CMK (cell line): ENCODE measurements at regions not wholly inside any gene's neighbourhood (a gene's known extent, or its start where the extent isn't known, plus 50 kb on each side); places are given as distances from the start of the nearest gene placed in this dataset.

Experiments
- DNase-seq: peaks from one replicate; pipeline ENCODE4 v3.0.0-alpha.2; 2010; ENCODE audit warnings: low read depth

DNA sequence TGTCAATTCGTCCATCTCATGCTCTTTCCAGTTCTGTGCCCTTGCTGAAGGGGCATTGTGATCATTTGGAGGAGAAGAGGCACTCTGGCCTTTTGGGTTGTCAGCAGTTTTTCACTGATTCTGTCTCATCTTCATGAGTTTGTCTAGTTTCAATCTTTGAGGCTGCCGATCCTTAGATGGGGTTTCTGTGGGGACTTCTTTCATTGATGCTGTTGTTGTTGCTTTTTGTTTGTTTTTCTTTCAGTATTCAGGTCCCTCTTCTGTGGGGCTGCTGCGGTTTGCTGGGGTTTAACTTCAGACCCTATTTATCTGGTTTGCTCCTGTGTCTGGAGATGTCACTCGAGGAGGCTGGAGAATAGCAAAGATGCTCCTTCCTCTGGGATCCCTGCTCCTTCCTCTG lies 224.3 kb downstream of the JRKL start:
- no peak for DNase-seq

- no peak for DNase-seq
These were observed 225.0 kb downstream of the JRKL start for GRCh38 chr11:96614846-96615245.

DNA sequence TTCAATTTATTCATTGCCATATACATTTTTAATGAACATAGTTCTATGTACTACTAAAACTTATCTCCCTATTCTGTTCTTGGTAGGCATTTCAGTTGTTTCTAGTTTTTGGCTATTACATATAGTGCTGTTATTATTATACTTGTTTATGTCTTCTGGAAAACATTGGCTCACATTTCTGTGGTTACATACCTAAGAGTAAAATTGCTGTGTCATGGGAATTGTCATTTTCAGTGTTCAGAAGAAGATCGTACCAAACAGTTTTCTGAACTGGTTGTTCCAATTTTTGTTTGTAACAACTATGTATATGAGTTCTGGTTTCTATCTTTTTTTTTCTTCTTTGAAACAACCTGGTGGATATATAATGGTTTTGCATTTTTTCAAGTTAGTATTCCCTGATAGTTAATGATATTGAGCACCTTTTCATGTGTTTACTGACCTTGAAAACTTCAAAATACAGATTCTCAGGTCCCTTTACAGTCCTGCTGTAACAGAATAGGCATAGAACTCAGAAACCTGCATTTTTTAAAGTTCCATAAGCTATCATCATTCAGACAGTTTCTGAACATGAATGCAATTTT lies 230.7 kb downstream of the JRKL start:
- DNase-seq, result no peak

DNA sequence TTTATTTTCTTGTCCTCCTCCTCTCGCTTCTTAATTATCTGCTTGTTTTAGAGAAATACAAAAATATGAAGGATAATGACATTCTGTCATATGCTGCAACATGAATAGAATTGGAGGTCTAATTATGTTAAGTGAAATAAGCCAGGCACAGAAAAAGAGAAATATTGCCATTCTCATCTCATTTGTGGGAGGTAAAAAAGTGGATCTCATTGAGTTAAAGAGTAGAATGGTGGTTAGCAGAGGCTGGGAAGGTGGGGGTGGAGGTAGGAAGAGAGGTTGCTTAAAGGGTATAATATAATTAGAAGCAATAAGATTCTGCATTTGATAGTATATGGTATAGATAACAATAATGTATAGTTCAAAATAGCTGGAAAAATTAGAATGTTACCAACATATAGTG lies 231.3 kb downstream of the JRKL start:
- no peak for DNase-seq

DNA sequence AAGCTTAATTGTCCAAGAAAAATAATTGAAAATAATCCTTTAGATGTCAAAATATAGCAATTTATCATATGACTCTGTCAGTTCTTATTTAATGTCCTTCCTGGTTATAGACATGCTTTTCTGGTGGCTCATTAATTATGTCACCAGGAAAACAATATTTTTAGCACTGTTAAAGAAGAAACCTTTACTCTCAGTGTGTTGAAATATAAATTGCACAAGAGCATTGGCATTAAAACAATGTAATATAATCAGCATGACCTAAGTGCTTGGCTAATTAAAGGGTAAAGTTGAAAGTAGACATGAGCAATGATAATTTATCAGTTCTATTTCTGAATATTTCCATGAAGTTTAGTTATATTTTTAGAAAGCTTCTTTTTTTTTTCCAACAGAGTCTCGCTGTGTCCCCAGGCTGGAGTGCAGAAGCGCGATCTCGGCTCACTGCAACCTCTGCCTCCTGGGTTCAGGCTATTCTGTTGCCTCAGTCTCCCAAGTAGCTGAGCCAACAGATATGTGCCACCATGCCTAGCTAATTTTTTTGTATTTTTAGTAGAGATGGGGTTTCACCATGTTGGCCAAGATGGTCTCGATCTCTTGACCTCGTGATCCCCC lies 232.3 kb downstream of the JRKL start:
- DNase-seq, result no peak

DNA sequence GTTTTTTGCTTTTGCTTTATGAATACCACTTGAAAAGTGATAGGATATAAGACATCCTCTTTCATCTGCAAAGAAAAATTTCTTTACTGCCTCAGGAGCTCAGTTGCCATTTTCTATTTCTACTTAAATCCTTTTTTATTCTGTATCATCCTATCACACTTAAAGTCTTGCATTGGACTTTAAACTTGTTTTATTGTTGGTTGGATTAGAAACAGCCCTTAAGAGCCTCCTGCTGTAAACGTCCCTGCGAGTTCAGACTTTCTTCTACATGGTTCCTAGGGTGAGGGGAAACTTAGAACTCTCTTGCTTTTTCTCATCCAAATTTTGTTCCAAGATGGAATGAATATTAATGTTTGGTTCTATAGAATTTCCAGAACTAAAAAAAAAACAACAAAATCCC lies 234.3 kb downstream of the JRKL start:
- no peak for DNase-seq

- no peak for DNase-seq
These were observed 237.6 kb downstream of the JRKL start for GRCh38 chr11:96627376-96627775.

DNA sequence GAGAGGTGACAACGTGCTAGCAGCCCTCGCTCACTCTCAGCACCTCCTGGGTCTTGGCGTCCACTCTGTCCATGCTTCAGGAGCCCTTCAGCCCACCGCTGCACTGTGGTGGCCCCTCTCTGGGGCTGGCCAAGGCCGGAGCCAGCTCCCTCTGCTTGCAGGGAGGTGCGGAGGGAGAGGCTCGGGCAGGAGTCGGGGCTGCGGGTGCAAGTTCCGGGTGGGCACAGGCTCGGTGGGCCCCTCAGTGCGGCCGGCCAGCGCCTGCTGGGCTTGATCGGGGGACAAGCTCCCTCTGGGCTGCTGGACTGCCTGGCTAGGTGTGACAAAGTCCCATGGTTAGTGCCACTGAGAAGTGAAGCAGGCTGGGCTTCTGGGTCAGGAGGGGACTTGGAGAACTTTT lies 245.8 kb downstream of the JRKL start:
- DNase-seq, result no peak

DNA sequence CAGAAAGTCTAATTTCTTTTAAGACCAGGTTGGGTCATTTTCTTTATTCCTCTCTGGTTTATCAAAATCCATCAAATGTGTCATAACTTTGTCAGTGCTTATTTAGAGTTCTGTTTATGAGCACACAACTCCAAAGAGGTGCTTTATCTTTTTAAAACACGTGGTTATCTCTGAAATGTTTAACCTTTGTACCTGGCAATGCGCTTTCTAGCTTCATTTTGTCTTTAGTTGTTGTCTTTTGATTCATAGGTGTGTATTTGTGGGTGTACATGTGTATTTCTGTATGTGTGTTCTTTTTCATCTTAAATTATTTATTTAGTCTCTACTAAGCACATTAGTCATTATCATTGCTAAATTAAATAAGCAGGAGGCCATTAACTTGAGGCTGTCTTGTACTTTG lies 251.4 kb downstream of the JRKL start:
- no peak for DNase-seq

DNA sequence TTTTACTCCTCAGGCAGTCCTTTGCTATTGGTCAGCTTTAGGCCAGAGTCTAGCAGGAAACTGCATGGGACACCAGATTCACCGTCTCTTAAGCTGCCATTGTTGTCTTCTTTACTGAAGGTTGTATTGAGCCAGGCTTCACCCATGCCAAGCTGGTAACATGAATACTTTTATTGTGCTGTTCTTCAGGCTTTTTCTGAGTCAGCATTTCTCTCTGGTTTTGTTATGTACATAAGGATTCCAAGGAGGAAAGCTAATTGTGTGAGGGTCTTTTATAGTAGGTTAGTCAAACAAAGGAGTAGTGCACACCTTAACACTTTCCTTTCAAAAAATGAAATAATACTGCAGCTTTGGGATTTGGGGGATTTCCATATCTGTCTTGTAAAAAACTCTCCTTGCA lies 252.8 kb downstream of the JRKL start:
- no peak for DNase-seq

DNA sequence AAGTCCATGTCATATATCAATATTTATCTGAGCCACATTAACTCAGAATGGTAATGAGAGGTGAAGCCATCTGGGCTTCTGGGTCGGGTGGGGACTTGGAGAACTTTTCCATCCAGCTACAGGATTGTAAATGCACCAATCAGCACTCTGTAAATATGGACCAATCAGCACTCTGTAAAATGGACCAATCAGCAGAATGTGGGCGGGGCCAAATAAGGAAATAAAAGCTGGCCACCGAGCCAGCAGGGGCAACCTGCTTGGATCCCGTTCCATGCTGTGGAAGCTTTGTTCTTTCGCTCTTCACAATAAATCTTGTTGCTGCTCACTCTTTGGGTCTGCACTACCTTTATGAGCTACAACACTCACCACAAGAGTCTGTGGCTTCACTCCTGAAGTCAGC lies 253.4 kb downstream of the JRKL start:
- no peak for DNase-seq

DNA sequence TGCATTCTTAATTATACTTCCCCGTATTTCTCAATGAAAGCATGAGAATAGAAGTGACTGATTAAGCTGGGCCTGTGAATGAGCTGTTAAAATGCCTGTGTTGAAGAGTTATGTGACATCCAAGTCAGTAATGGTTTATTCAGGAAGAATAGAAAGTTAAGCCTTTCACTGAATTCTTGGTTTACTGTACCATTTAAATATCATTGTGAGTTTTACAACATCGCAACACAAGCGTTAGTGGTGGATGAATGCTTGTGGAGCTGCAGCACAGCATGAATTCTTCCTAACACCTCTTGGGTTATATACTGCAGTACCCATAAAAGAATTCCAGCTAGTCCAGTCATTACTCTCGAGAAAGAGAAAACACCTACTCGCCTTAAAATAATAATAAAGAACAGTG lies 257.8 kb downstream of the JRKL start:
- DNase-seq, result no peak

GRCh38 chr11:96648991-96649390 lies 259.2 kb downstream of the JRKL start:
- DNase-seq, result no peak

- DNase-seq, result no peak
These were observed 262.7 kb downstream of the JRKL start for GRCh38 chr11:96652516-96652915.

DNA sequence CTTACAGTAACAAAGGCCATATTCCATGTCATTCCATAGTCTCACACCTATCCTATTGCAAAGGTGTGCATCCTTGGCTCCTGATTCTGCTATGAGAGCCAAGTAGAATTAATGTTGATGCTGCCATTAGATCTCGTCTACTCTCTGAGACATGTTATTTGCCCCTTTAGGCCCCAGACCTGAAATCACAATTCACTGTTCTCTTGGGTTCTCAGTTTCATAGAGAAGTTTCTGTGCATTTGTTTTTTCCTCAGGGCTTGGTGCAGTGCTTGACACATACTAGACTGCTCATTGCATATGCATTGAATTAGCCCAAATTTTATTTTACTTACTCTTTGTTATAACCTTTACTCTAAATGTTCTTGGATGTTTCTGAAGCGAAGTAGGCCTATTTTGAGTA lies 265.7 kb downstream of the JRKL start:
- no peak for DNase-seq

DNA sequence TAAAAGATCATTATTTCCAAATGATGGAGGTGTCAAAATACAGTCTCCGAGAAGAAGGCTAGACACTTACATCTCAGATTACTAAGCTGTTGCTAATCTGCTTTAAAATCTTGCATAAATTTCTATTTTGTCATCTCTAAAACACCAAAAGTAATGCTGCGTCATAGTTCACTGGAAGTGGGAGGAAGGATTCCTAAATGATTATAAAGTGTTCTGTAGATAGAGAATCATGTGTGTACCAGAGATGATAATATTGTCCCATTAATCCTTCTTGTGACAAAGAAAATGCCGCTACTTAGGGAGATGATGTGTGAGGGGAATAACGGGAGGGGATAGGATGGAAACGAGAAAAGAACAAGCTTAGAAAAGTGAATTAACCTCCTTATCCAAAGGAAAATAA lies 268.6 kb downstream of the JRKL start:
- DNase-seq, result no peak

DNA sequence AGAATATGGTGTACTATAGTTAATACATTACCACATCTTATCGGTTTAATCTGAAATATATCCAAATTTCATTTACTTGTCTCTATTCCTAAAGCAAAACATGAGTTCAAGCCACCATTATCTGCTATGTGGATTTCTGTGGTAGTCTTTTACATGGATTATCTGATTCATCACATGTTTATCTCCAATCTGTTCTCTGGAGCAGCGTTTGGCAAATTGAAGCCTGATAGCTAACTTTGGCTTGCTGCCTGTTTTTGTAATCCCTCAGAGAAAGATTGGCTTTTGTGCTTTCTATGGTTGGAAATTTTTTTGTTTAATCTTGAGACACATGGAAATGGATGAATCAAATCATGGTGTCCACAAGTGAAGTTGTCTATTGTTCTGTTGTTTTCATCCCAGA lies 274.3 kb downstream of the JRKL start:
- DNase-seq, result no peak

GRCh38 chr11:96680211-96681018 lies 290.6 kb downstream of the JRKL start:
- DNase-seq, result no peak

DNA sequence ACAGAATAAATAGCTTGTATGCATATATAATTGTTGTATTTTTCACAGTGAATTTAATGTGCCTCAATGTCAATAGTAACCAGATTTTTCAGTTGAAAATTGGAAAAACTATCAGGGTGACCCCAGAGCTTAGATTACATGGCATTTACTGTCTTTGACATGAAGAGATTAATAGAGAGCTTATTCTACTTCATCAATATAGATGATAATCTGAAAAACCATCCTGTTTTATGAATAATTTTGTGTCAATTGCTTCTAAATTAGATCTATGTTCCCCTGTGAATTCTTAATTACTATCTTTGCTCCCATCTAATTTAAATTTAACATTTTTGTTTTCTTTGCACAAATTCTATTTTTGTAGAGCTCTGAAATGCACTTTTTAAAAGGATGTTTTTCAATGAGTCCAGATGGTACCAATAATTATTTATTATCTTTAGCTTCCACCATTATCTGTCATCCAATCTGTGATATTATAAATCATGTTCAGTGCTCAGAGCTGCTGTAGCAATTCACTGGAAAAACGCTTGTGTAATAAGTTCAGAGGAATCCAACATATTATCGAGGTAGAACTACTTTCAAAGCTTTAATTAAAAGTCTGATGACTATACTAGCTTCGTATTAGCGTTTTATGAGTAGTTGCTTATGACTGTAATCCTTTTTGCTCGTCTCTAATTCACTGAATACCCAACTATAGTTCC lies 291.4 kb downstream of the JRKL start:
- no peak for DNase-seq

DNA sequence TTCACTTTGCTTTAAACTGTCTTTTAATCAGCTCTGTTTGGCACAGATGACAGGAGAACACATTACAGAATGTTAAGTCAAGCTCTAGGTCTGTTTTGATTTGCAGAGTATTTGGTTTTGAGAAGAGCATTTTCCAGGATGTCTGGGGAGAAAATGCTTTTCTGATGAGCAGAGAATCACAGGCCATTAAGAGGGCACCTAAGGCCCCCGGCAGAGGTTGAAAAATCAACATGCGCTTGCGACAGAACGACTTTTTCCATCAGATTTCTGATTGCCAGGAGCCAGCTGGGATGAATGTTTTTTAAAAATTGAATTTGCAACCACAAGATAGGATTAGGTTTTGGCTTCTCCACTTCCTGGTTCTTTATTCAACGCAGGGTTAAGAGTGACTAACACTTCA lies 304.5 kb downstream of the JRKL start:
- no peak for DNase-seq

GRCh38 chr11:96696731-96697130 lies 306.9 kb downstream of the JRKL start:
- DNase-seq, result no peak

DNA sequence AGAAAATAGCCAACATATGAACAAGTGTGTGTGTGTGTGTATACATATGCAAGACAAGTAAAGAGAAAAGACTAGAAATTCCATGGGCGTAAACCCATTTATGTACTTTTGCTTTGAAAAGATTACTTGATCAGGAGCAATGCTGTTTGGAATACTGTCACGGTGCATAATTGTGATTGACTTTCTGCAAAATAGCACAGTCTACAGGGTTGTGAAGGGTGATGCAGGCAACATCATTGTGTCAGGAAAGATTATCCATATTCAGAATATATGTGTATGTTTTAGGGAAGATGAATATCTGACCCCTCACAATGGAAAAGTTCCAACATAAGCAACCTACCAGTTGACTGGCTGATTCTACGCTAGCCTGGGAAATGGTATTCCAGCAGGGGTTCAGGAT lies 307.7 kb downstream of the JRKL start:
- DNase-seq, result no peak

DNA sequence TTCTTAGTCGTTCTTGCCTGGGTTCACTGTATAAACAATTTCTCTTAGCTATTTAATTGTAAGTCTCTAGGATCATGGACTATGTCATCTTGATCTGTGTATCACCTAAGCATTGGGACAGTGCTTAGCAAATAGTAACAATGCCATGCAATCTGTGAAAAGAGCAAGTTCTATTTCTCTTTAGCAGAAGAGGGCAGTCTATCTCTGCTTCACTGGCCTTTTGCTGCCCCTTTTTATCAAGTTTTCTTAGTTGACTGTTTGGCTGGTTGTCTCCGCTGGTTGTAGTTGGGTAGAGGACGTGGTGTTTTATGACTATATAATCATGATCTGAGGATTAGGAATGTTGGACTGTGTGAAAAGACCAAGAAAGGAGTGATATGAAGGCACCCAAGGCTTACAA lies 315.0 kb downstream of the JRKL start:
- no peak for DNase-seq
